Fibroblast of skin of abdomen (primary cell): ENCODE measurements at regions not wholly inside any gene's neighbourhood (a gene's known extent, or its start where the extent isn't known, plus 50 kb on each side); places are given as distances from the start of the nearest gene placed in this dataset.

Experiments
- DNase-seq: peaks from one replicate; pipeline ENCODE4 v3.0.0-alpha.2; 2013

- DNase-seq = no peak
Measured at GRCh38 chr16:74232806-74233465, 63.7 kb upstream of the PSMD7 start.

DNA sequence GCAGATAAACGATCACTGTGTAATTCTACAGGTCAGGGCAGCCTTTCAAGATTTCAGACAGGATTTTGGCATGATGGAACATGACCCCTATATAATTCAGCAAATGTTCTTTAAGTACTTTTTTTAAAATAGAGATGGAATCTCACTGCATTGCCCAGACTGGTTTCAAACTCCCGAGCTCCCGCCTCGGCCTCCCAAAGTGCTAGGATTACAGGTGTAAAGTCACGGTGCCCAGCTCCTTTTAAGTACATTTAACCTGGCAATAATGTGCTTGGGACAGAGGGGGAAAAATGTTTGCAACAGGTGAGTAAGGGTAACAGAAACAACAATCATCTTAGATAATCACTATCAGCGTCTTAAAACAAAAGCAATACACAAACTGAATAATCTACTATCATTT, 66.5 kb upstream of the PSMD7 start:
- no peak for DNase-seq

GRCh38 chr16:74226338-74226954, 70.2 kb upstream of the PSMD7 start:
- peak; percentile 46 for DNase-seq

DNA sequence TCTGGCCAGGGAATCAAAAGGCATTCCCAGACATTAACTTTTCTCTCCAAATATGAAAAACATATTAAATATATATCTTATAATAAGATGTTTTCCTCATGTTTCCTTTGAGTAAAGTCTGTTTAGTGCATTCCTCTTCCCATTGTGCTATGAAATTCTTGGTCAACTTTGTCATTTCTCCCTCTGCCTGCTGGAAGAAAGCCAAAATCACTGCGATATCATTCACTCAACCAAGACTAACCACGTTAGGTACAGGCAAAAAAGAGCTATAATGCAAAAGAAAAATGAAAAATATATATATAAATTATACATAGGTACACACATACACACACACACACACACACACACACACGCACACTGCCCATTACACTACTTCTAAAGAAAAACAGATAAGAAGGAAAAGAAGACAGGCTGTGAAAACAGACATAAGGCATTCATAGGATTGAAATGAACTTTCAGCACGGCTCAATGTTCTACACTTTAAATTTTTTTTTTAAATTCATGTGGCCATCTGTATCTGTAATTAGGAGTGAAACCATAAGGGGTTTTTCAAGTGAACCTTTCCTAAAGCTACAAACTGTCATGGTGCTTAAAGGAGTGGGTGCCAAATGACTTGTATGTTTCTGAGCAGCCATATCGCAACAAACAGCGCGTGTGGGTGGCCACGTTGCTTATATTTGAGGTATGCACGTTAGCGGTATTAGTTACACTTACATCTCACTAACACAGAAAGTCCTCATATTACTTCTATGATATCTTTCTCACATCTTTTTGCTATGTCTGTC, 71.6 kb upstream of the PSMD7 start:
- DNase-seq = peak; percentile 64

GRCh38 chr16:74221828-74222227, 74.8 kb upstream of the PSMD7 start:
- no peak for DNase-seq

GRCh38 chr16:74219706-74220105, 76.9 kb upstream of the PSMD7 start:
- DNase-seq = no peak

DNA sequence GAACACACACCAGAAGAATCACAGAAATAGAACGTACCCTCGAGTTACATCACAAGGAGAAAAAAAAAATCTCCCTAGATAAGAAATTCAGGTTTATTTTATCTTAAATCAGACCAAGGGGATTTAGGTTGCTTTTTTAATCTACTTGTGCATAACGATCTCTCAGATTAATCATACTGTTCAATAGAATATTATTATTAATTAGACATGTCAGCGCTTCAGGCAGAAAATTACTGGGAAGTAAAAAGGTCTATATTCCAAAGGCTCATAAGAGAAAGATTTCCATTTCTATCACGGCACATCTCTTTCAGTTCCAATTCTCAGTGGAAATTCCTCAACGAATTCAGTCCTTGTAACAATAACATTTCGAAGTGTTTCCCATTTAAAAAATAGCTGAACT, 77.7 kb upstream of the PSMD7 start:
- DNase-seq = no peak

GRCh38 chr16:74216319-74216718, 80.3 kb upstream of the PSMD7 start:
- DNase-seq = peak; percentile 71

DNA sequence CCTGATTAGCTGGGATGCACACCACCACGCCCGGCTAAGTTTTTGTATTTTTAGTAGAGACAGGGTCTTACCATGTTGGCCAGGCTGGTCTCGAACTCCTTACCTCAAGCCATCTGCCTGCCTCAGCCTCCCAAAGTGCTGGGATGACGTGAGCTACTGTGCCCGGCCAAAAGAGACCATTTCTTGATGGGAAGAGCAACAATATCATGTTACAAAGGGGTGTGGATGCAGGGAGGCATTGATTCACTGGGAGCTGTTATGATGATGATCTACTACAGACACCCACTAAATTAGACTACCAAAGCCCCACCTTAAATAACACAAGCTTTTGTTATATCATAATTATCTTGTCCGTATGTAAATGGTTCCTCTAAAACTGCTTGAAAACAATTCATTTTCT, 81.4 kb upstream of the PSMD7 start:
- no peak for DNase-seq

DNA sequence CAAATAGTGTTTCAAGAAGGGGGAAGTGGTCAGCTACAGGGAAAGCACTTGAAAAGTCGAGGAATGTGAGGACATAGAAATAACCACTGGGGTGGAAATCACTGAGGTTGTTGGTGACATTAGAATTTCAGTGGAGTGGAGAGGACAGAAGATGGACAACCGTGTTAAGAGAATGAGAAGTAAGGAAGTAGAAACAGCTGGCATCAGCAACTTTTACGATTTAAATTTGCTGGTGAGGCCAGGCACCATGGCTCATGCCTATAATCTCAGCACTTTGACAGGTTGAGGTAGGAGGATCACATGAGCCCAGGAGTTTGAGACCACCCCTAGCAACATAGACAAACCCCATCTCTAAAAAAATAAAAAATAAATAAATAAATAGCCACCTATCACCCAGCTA, 83.2 kb upstream of the PSMD7 start:
- DNase-seq = no peak

DNA sequence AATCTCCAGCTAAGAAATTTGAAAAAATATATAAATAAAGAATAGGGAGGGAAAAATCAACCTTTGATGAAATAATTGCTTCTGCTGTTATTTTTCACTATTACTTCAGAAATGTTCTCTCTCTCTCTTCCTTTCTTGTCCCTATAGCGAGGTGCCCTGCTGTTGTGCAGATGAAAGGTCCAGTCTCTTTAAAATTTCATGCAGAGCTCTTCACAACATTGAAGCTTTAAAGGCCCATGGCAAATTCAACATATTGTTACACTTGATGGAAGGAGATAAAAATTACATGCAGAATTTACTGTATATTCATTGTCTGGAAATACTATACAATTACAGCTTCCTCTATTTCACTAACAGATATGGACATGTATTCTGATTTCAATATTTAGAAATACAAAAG, 86.4 kb upstream of the PSMD7 start:
- no peak for DNase-seq

GRCh38 chr16:74202009-74202408, 94.6 kb upstream of the PSMD7 start:
- peak; percentile 33 for DNase-seq

DNA sequence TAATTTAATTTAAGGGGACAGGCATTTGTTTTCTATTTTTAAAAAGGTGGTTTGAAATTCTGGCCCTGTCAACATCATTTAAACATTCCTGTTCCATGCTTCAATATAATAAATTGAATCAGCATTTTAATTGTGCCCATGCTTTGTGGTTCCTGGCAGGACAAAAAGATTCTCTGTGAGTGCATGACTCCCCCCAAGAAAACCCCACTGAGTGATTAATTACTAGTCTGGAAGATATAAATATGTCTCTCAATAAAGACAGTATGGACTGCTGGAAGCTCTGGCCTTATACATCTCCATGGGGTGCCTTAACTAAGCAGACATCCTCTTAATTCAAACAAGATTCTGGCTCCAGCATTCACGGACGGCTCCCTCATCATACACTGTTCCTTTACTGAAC, 95.0 kb upstream of the PSMD7 start:
- peak; percentile 86 for DNase-seq

DNA sequence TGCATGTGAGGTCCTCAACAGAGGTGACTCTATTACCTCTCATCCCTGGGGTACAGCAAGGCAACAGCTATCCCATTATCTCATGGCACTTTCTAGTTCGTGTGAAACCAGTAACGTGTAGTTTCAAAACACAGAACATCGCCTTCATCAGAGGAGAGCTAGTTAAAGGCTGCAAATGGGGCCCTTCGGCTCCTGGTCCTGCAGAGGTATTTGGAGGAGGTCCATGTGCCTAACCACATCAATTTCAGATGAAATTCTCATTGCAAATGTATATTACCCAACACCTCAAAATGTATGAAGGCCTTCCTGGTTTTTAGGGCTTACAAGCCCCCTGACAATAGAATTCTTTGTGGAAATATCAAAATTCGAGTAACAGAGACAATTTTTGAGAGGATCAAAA, 95.7 kb upstream of the PSMD7 start:
- peak; percentile 44 for DNase-seq

DNA sequence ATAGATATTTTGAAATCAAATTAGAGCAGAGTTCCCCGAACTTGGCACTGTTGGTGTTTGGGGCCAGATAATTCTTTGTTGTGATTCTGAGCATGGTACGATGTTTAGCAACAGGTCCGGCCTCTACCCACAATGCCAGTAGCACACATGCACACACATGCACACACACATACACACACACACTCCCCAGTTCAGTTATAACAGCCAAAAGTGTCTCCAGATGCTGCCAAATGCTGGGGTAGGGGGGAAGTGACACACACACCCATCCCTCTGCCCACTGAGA, 96.8 kb upstream of the PSMD7 start:
- no peak for DNase-seq

DNA sequence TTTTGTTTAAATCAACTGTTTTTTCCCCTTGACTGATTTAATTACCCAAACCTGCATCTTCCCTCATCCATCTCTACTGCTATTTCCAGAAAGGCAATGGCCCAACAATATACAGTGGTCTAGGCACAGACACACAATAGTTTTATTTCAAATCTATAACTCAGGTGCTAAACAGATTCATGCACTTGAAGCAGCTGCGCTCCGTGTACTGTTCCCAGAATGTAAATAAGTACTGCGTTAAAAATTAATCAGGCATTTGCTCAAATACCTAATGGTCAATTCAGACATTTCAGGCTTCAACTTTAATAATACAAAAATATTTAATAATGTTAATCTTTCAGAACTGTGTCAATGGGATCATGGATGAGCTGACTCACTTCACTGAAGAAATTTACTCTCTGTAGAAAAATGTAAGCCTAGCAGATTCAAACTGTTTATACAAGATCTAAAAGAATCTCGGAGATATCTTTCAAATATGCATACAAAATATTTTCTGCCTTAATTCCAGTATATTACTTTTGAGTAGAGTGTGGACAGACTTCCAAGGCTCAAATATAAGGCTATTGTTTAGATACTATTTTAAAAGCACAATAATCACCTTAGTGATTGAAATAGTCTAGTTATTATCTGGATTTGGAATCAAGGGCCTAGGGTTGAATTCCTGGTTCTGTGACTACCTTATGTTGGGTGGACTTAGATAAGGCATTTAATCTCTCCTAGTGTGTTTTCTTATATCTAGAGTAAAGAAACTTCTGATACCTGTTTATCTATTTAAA, 97.4 kb upstream of the PSMD7 start:
- peak; percentile 4 for DNase-seq

GRCh38 chr16:74192281-74192797, 104.3 kb upstream of the PSMD7 start:
- DNase-seq = no peak

- no peak for DNase-seq
Measured at GRCh38 chr16:74190292-74190691, 106.3 kb upstream of the PSMD7 start.

GRCh38 chr16:74188856-74189255, 107.8 kb upstream of the PSMD7 start:
- DNase-seq = no peak

- DNase-seq = peak; percentile 94
Measured at GRCh38 chr16:74186561-74186971, 110.0 kb upstream of the PSMD7 start.

GRCh38 chr16:74184839-74185238, 111.8 kb upstream of the PSMD7 start:
- DNase-seq = no peak

DNA sequence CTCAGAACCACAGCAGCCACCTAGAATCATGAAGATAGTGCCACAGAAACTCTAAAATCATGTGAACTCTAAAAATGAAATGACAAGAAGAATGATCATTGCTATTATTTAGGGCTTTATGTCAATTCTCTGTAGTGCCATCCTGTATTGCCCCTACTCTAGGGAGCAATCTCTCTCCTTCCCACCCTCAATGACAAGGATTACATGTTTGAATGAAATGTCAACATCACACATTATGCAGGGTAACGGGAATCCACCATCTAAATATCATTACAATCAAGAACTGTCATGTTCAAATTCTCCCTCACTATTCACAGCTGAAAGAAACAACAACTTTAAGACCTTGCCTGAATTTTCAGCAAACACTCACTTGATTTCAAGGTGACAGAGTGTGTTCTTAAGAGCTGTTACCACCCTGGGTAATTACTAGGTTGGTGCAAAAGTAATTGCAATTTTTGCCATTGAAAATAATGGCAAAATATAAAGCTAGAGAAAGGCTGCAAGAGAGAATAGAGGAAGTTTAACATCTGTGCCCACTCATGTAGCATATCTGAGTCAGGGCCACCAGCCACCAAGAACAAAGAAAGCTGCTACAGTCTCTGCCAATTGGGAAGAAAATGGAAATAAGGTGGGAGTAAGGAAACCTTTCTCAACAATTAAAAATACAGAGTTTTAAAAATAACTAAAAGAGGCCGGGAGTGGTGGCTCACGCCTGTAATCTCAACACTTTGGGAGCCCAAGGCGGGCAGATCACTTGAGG, 112.8 kb upstream of the PSMD7 start:
- no peak for DNase-seq
